HEK293 (cell line): ENCODE measurements at regions not wholly inside any gene's neighbourhood (a gene's known extent, or its start where the extent isn't known, plus 50 kb on each side); places are given as distances from the start of the nearest gene placed in this dataset.
"Not testable (repeated sequence)": the region's sequence is repeated elsewhere in the genome, so short reads cannot be mapped to it uniquely, and the experiment has no call there.

Experiments used
- CTCF ChIA-PET: fragments of 350-600 bp; formaldehyde crosslinking; extraction: SDS; loops from one replicate; lab custom pipeline; 2021; ENCODE audit warnings: antibody characterized with exemption; lab: Yijun Ruan, JAX
- POLR2A ChIA-PET: fragments of 300-600 bp; formaldehyde crosslinking; extraction: SDS; loops from one replicate; lab custom pipeline; 2020; ENCODE audit warnings: antibody characterized with exemption, inconsistent platforms; lab: Yijun Ruan, JAX
- H3K27ac ChIP-seq: fragments of 200-500 bp; sonication (Bioruptor generic); 2 replicates; pipeline ENCODE4 v1.5.1; 2014; ENCODE audit warnings: low read depth, low read length, control low read depth, inconsistent platforms; ENCODE audit errors: extremely low read depth
- H3K36me3 ChIP-seq, 2 experiments: fragments of 200-500 bp in 1 of 2; sonication (Bioruptor generic) in 1 of 2; 1 replicate in 1 of 2; 2 replicates in 1 of 2; pipeline ENCODE4 v1.5.1; 2014 to 2017; ENCODE audit warnings: inconsistent platforms in 2 of 2, low read length in 2 of 2; ENCODE audit not compliant: control insufficient read depth in 2 of 2, insufficient read depth in 1 of 2
- H3K4me1 ChIP-seq: fragments of 200-500 bp; sonication (Bioruptor generic); 2 replicates; pipeline ENCODE4 v1.5.1; 2014; ENCODE audit warnings: mild to moderate bottlenecking, low read length, inconsistent platforms; ENCODE audit not compliant: control insufficient read depth, insufficient read depth
- H3K4me3 ChIP-seq: 2 replicates; pipeline ENCODE4 v1.5.1; 2011; ENCODE audit warnings: low read depth, mild to moderate bottlenecking, control low read depth, low read length, moderate library complexity
- H3K9me3 ChIP-seq: fragments of 200-500 bp; sonication (Bioruptor generic); 2 replicates; pipeline ENCODE4 v1.5.1; 2014; ENCODE audit warnings: low read depth, low read length, inconsistent platforms; ENCODE audit not compliant: control insufficient read depth, insufficient read depth
- GLI2 ChIP-seq: fragments of 450-650 bp; formaldehyde crosslinking; IDR thresholded peaks from 2 replicates; pipeline ENCODE4; 2017; ENCODE audit warnings: missing biosample characterization, missing genetic modification characterization, low read depth, borderline replicate concordance
- HOXD13 ChIP-seq: sonication (generic); formaldehyde crosslinking; IDR thresholded peaks from 2 replicates; pipeline ENCODE4 v1.8.0; 2022; ENCODE audit warnings: missing genetic modification reagents, borderline replicate concordance
- SALL2 ChIP-seq: fragments of 450-650 bp; formaldehyde crosslinking; IDR thresholded peaks from 2 replicates; pipeline ENCODE4 v1.5.0; 2017; ENCODE audit warnings: missing biosample characterization, mild to moderate bottlenecking, missing genetic modification characterization, borderline replicate concordance
- SCRT1 ChIP-seq: fragments of 450-650 bp; formaldehyde crosslinking; IDR thresholded peaks from 2 replicates; pipeline ENCODE4 v1.5.1; 2016; ENCODE audit warnings: missing biosample characterization, missing genetic modification characterization, borderline replicate concordance
- SP3 ChIP-seq: fragments of 450-650 bp; formaldehyde crosslinking; IDR thresholded peaks from 2 replicates; pipeline ENCODE4 v1.5.1; 2016; ENCODE audit warnings: missing biosample characterization, missing genetic modification characterization
- ZNF16 ChIP-seq: fragments of 450-650 bp; formaldehyde crosslinking; IDR thresholded peaks from 2 replicates; pipeline ENCODE4 v1.5.1; 2016; ENCODE audit warnings: low read depth, missing biosample characterization, missing genetic modification characterization
- ZNF292 ChIP-seq: fragments of 450-650 bp; formaldehyde crosslinking; IDR thresholded peaks from 2 replicates; pipeline ENCODE4 v1.5.1; 2016; ENCODE audit warnings: low read depth, missing biosample characterization, missing genetic modification characterization, borderline replicate concordance
- ZNF335 ChIP-seq: fragments of 450-650 bp; formaldehyde crosslinking; conservative IDR thresholded peaks from 2 replicates; pipeline ENCODE4 v1.5.1; 2016; ENCODE audit warnings: missing biosample characterization, missing genetic modification characterization
- ZNF37A ChIP-seq: fragments of 450-650 bp; IDR thresholded peaks from 2 replicates; pipeline ENCODE4 v1.5.1; 2018; ENCODE audit warnings: missing biosample characterization, missing genetic modification characterization
- ZNF404 ChIP-seq: fragments of 450-650 bp; formaldehyde crosslinking; IDR thresholded peaks from 2 replicates; pipeline ENCODE4 v1.5.1; 2017; ENCODE audit warnings: missing biosample characterization, missing genetic modification characterization
- ZNF530 ChIP-seq: fragments of 450-650 bp; formaldehyde crosslinking; IDR thresholded peaks from 2 replicates; pipeline ENCODE4 v1.5.1; 2016; ENCODE audit warnings: low read depth, missing biosample characterization, missing genetic modification characterization
- ZNF558 ChIP-seq: fragments of 450-650 bp; formaldehyde crosslinking; IDR thresholded peaks from 2 replicates; pipeline ENCODE4 v1.5.1; 2016; ENCODE audit warnings: missing biosample characterization, missing genetic modification characterization
- ZNF654 ChIP-seq: fragments of 450-650 bp; formaldehyde crosslinking; IDR thresholded peaks from 2 replicates; pipeline ENCODE4 v1.5.1; 2016; ENCODE audit warnings: low read depth, missing biosample characterization, missing genetic modification characterization
- ZNF677 ChIP-seq: fragments of 450-650 bp; IDR thresholded peaks from 2 replicates; pipeline ENCODE4 v1.5.0; 2018; ENCODE audit warnings: missing biosample characterization, mild to moderate bottlenecking, missing genetic modification characterization, moderate library complexity
- ZNF747 ChIP-seq: fragments of 450-650 bp; formaldehyde crosslinking; IDR thresholded peaks from 2 replicates; pipeline ENCODE4 v1.5.1; 2016; ENCODE audit warnings: missing biosample characterization, missing genetic modification characterization
- ZNF776 ChIP-seq: fragments of 450-650 bp; formaldehyde crosslinking; IDR thresholded peaks from 2 replicates; pipeline ENCODE4 v1.5.0; 2017; ENCODE audit warnings: missing biosample characterization, missing genetic modification characterization, borderline replicate concordance
- ZSCAN23 ChIP-seq: fragments of 450-650 bp; formaldehyde crosslinking; IDR thresholded peaks from 2 replicates; pipeline ENCODE4 v1.5.1; 2016; ENCODE audit warnings: missing biosample characterization, missing genetic modification characterization
- TF ChIP-seq, protein P1 (sequence below): fragments of 450-650 bp; formaldehyde crosslinking; IDR thresholded peaks from 2 replicates; pipeline ENCODE4 v1.5.1; 2016; ENCODE audit warnings: missing biosample characterization, missing genetic modification characterization
- TF ChIP-seq, protein P2 (sequence below): fragments of 450-650 bp; formaldehyde crosslinking; IDR thresholded peaks from 2 replicates; pipeline ENCODE4 v1.5.1; 2016; ENCODE audit warnings: missing biosample characterization, missing genetic modification characterization
- TF ChIP-seq, protein P3 (sequence below): fragments of 450-650 bp; formaldehyde crosslinking; IDR thresholded peaks from 2 replicates; pipeline ENCODE4 v1.5.1; 2016; ENCODE audit warnings: missing biosample characterization, missing genetic modification characterization
- TF ChIP-seq, protein P4 (sequence below): fragments of 450-650 bp; formaldehyde crosslinking; IDR thresholded peaks from 2 replicates; pipeline ENCODE4 v1.5.1; 2016; ENCODE audit warnings: missing biosample characterization, missing genetic modification characterization
- TF ChIP-seq, protein P5 (sequence below): fragments of 450-650 bp; formaldehyde crosslinking; IDR thresholded peaks from 2 replicates; pipeline ENCODE4 v1.5.1; 2016; ENCODE audit warnings: missing biosample characterization, missing genetic modification characterization
- TF ChIP-seq, protein P6 (sequence below): fragments of 450-650 bp; IDR thresholded peaks from 2 replicates; pipeline ENCODE4 v1.5.1; 2018; ENCODE audit warnings: missing biosample characterization, mild to moderate bottlenecking, missing genetic modification characterization

DNA sequence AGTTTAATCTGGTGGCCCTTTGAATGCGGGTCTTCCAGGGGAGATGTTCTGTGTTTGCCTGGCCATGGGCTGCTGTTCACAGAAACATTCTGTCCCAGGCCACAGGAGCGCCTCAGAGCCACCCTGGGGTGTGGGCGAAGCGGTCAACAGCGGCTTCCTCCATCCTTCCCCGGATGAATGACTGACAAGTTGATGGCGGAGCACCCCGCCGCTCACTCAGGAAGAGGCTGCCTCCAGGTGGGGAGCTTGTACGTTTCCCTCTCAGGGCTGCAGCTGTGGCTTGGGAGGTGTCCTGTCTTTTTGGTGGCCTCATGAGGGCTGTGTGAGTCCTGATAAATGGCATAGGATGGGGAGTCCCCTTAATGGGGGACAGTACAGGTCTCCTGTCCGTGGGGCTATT, 178.4 kb downstream of the NRN1 start:
- Histone ChIP-seq H3K4me3 (no peak overlapping the region), H3K36me3 (no peaks in the 10 kb centered on the region), H3K4me1 (no peaks in the 10 kb centered on the region)
- CTCF ChIA-PET = no interaction called here
- TF ChIP-seq ZNF654 (tag by site-specific recombination) = no peak
- no peak for TF ChIP-seq ZNF747
- TF ChIP-seq ZNF37A (tag by site-specific recombination) = no peak
- TF ChIP-seq ZNF335 (tag by site-specific recombination) = no peak
- no peak for TF ChIP-seq ZNF404 (tag by site-specific recombination)
- TF ChIP-seq, protein P1, sequence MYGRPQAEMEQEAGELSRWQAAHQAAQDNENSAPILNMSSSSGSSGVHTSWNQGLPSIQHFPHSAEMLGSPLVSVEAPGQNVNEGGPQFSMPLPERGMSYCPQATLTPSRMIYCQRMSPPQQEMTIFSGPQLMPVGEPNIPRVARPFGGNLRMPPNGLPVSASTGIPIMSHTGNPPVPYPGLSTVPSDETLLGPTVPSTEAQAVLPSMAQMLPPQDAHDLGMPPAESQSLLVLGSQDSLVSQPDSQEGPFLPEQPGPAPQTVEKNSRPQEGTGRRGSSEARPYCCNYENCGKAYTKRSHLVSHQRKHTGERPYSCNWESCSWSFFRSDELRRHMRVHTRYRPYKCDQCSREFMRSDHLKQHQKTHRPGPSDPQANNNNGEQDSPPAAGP = no peak
- no peak for TF ChIP-seq HOXD13 (CRISPR knock-in tag)
- TF ChIP-seq SCRT1 (tag by site-specific recombination) = no peak
- TF ChIP-seq, protein P2, sequence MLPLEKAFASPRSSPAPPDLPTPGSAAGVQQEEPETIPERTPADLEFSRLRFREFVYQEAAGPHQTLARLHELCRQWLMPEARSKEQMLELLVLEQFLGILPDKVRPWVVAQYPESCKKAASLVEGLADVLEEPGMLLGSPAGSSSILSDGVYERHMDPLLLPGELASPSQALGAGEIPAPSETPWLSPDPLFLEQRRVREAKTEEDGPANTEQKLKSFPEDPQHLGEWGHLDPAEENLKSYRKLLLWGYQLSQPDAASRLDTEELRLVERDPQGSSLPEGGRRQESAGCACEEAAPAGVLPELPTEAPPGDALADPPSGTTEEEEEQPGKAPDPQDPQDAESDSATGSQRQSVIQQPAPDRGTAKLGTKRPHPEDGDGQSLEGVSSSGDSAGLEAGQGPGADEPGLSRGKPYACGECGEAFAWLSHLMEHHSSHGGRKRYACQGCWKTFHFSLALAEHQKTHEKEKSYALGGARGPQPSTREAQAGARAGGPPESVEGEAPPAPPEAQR (tag by site-specific recombination) = no peak
- no peak for TF ChIP-seq ZNF530
- TF ChIP-seq, protein P3, sequence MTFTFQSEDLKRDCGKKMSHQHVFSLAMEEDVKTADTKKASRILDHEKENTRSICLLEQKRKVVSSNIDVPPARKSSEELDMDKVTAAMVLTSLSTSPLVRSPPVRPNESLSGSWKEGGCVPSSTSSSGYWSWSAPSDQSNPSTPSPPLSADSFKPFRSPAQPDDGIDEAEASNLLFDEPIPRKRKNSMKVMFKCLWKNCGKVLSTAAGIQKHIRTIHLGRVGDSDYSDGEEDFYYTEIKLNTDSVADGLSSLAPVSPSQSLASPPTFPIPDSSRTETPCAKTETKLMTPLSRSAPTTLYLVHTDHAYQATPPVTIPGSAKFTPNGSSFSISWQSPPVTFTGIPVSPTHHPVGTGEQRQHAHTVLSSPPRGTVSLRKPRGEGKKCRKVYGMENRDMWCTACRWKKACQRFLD = no peak
- no peak for TF ChIP-seq SP3 (tag by site-specific recombination)
- TF ChIP-seq GLI2 (tag by site-specific recombination) = no peak
- TF ChIP-seq, all 188 proteins: peak for 0
- POLR2A ChIA-PET = no interaction called here
- Histone ChIP-seq H3K9me3 (no peaks in the 10 kb centered on the region), H3K27ac (no peak overlapping the region)

DNA sequence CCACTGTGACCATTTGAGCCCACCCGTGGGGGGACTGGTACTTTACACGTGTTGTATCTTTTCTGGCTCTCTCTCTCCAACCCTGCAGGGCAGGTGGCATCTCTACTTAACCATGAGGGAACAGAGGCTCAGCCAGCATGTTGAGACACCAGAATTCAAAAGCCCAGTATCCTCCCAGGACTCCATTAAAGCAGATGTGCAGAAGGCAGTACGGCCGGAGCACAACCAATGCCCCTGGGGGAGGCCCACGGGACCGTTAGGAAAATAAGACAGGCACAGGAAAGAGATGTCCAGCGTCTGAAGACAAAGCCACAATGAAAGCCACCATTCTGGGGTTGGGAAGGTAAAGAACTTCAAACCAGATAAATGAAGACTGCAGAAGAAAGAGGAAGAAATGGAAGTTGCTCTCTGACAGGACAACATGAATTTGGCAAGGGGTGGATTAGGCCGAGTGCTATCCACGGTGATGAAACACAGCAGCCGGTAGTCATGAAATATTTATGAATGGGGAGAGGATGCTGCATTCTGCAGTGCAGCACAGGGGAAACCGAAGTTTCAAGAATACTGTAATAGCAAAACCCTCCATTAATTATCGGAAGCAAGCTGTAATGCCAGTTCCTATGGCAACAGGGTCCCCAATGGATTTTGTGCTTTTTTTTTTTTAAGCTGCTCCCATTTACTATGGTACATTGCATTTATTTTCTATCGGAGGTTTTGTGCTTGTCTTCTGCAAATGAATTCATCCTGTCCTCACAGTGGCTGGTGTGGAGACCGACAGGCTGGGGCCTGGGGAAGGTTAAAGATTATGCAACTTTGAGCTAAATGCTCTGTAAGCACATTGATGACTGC, 179.4 kb downstream of the NRN1 start:
- POLR2A ChIA-PET = no interaction called here
- CTCF ChIA-PET = no interaction called here
- Histone ChIP-seq H3K4me3 (no peak overlapping the region), H3K27ac (no peak overlapping the region), H3K4me1 (no peaks in the 10 kb centered on the region), H3K9me3 (no peaks in the 10 kb centered on the region), H3K36me3 (no peaks in the 10 kb centered on the region)
- TF ChIP-seq ZSCAN23 (tag by site-specific recombination) (no peak), ZNF747 (no peak), ZNF16 (tag by site-specific recombination) (no peak), SP3 (tag by site-specific recombination) (no peak), ZNF558 (no peak), ZNF677 (tag by site-specific recombination) (no peak), SALL2 (tag by site-specific recombination) (no peak), ZNF404 (tag by site-specific recombination) (no peak), ZNF292 (tag by site-specific recombination) (no peak), ZNF776 (tag by site-specific recombination) (no peak)
- TF ChIP-seq, protein P4, sequence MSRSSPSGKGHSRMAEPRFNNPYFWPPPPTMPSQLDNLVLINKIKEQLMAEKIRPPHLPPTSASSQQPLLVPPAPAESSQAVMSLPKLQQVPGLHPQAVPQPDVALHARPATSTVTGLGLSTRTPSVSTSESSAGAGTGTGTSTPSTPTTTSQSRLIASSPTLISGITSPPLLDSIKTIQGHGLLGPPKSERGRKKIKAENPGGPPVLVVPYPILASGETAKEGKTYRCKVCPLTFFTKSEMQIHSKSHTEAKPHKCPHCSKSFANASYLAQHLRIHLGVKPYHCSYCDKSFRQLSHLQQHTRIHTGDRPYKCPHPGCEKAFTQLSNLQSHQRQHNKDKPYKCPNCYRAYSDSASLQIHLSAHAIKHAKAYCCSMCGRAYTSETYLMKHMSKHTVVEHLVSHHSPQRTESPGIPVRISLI (tag by site-specific recombination) = no peak
- TF ChIP-seq, protein P5, sequence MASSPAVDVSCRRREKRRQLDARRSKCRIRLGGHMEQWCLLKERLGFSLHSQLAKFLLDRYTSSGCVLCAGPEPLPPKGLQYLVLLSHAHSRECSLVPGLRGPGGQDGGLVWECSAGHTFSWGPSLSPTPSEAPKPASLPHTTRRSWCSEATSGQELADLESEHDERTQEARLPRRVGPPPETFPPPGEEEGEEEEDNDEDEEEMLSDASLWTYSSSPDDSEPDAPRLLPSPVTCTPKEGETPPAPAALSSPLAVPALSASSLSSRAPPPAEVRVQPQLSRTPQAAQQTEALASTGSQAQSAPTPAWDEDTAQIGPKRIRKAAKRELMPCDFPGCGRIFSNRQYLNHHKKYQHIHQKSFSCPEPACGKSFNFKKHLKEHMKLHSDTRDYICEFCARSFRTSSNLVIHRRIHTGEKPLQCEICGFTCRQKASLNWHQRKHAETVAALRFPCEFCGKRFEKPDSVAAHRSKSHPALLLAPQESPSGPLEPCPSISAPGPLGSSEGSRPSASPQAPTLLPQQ (tag by site-specific recombination) = no peak
- TF ChIP-seq, protein P6, sequence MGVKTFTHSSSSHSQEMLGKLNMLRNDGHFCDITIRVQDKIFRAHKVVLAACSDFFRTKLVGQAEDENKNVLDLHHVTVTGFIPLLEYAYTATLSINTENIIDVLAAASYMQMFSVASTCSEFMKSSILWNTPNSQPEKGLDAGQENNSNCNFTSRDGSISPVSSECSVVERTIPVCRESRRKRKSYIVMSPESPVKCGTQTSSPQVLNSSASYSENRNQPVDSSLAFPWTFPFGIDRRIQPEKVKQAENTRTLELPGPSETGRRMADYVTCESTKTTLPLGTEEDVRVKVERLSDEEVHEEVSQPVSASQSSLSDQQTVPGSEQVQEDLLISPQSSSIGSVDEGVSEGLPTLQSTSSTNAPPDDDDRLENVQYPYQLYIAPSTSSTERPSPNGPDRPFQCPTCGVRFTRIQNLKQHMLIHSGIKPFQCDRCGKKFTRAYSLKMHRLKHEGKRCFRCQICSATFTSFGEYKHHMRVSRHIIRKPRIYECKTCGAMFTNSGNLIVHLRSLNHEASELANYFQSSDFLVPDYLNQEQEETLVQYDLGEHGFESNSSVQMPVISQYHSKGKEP (tag by site-specific recombination) = no peak

DNA sequence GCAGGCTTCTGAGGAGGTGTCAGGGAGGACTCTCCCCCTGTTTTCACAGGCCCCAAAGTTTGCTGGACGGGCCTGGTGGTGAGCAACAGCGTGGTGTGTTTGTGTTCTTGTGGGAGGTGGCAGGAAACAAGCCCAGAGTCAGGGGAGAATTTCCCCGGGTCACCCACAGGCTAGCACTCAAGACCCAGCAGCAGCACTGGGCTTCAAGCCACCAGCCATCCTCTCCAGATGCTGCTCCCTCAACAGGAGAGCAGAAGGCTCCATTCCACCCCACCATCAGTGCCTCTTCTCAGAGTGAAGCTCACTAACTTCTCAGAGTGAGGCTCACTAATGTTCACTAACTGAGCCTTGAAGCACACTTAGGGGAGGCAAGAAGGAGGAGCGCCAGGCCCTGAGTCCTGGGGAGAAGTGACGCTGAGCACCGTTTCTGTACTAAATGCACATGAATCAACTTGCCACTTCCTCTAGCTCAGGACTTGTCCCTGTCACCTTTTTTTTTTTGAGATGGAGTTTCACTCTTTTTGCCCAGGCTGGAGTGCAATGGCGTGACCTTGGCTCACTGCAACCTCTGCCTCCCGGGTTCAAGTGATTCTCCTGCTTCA, 182.2 kb downstream of the NRN1 start:
- H3K4me1 ChIP-seq = not testable (repeated sequence)

More for the DNA sequence above, 182.2 kb downstream of the NRN1 start:
- H3K4me3 ChIP-seq, POLR2A ChIA-PET, H3K9me3 ChIP-seq, H3K36me3 ChIP-seq, H3K27ac ChIP-seq, CTCF ChIA-PET: not testable (repeated sequence)
